ENCODE measurements at regions not wholly inside any gene's neighbourhood (a gene's known extent, or its start where the extent isn't known, plus 50 kb on each side); places are given as distances from the start of the nearest gene placed in this dataset.

DNA sequence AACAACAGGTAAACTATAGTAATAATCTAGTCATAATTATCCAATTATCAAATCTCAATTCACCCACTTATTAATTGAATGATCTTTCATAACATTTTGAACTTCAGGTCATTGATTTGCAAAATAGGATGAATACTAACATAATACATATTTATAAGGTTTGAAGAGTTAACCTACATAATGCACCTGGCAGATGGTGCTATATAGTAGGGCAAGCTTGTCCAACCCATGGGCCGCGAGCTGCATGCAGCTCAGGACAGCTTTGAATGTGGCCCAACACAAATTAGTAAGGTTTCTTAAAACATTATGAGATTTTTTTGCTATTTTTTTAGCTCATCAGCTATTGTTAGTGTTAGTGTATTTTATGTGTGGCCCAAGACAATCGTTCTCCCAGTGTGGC lies 815.8 kb upstream of the ID2 start:
- TF ChIP-seq POLR2AphosphoS5 (IDR thresholded peaks at IDR 0.05; ENCODE audit: low read depth, low read length) (no peak), SPI1 (IDR thresholded peaks at IDR 0.05; ENCODE audit: low read depth, low read length) (no peak), POLR2A (IDR thresholded peaks at IDR 0.05; ENCODE audit: low read depth, low read length) (no peak), TAF1 (IDR thresholded peaks at IDR 0.05; ENCODE audit: low read depth, low read length) (no peak)

Data from GM12891 (cell line).